GM19452 (cell line): ENCODE measurements at regions not wholly inside any gene's neighbourhood (a gene's known extent, or its start where the extent isn't known, plus 50 kb on each side); places are given as distances from the start of the nearest gene placed in this dataset.
A peak's percentile ranks its signal among the peaks of the same experiment; 100 is the strongest.

Source experiments
- ATAC-seq: cut with Tn5 transposase; IDR thresholded peaks from one replicate; pipeline ENCODE4 v1.9.1; 2021; ENCODE audit not compliant: unreplicated experiment

- ATAC-seq, result peak; percentile 44
Measured at GRCh38 chr14:34931206-34931605, 51.6 kb upstream of the SRP54 start.

- ATAC-seq, result peak; percentile 70
Measured at GRCh38 chr14:34930591-34931091, 52.2 kb upstream of the SRP54 start.

DNA sequence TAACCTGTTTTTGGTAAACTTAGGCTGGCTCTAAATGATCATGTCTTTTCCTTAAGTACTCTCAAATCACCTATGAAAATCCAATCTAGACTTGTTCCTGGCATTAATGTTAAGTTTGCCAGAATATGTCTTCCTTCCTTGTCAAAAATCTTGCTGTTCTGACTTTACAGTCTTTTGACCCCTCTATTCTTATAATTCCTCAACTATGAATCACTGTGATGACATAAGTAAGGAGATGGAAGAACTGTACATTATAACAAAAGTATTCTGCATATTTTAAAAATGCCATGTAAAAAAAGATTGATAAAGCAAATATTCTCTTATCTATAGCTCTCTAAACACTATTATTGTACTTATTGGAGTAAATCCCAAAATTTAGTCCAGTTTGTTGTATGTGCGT is 51.4 kb upstream of the BAZ1A start:
- no peak for ATAC-seq
